ENCODE measurements at regions not wholly inside any gene's neighbourhood (a gene's known extent, or its start where the extent isn't known, plus 50 kb on each side); places are given as distances from the start of the nearest gene placed in this dataset.

- no peaks in the 10 kb centered on the region for H3K9me3 Mint-ChIP-seq (ENCODE audit: unreplicated experiment)
- H3K27ac Mint-ChIP-seq (ENCODE audit: unreplicated experiment) = no peak overlapping the region
- no peak overlapping the region for H3K4me3 Mint-ChIP-seq (ENCODE audit: unreplicated experiment)
- H3K27me3 Mint-ChIP-seq (ENCODE audit: unreplicated experiment) = peaks cover 4% of the 10 kb centered on the region
- H3K4me1 Mint-ChIP-seq (ENCODE audit: low read depth, unreplicated experiment) = no peaks in the 10 kb centered on the region
- H3K36me3 Mint-ChIP-seq (ENCODE audit: unreplicated experiment) = no peaks in the 10 kb centered on the region
- no peak for DNase-seq
- TF ChIP-seq CTCF (IDR thresholded peaks at IDR 0.05; ENCODE audit: partially characterized antibody, unreplicated experiment) = no peak
Measured at GRCh38 chr3:176149567-176149966, 1047.7 kb downstream of the TBL1XR1 start.

DNA sequence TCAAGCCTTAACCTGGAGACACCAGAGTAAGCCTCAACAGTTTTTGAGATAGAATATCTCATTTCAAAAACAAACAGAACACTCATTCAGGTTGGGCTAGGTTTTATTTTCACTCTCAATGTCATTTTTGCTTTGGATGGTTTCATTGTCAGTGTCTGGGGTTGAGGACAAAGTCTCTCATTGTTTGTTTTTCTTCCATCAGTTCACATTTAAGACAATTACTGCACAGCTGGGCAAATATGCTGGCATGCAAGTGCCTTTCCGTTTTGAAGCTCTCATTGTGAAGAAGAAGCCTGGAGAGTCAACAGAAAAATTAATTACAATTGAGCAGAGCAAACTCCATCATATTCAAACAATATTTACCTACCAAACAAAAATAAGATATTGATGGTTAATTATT is 1050.0 kb downstream of the TBL1XR1 start:
- peaks cover 2% of the 10 kb centered on the region for H3K27me3 Mint-ChIP-seq (ENCODE audit: unreplicated experiment)
- no peak overlapping the region for H3K27ac Mint-ChIP-seq (ENCODE audit: unreplicated experiment)
- no peak for TF ChIP-seq CTCF (IDR thresholded peaks at IDR 0.05; ENCODE audit: partially characterized antibody, unreplicated experiment)
- H3K4me3 Mint-ChIP-seq (ENCODE audit: unreplicated experiment) = no peak overlapping the region
- no peaks in the 10 kb centered on the region for H3K36me3 Mint-ChIP-seq (ENCODE audit: unreplicated experiment)
- no peaks in the 10 kb centered on the region for H3K4me1 Mint-ChIP-seq (ENCODE audit: low read depth, unreplicated experiment)
- DNase-seq = no peak
- H3K9me3 Mint-ChIP-seq (ENCODE audit: unreplicated experiment) = no peaks in the 10 kb centered on the region

GRCh38 chr3:176141837-176142236 is 1055.4 kb downstream of the TBL1XR1 start:
- no peaks in the 10 kb centered on the region for H3K36me3 Mint-ChIP-seq (ENCODE audit: unreplicated experiment)
- DNase-seq = no peak
- no peaks in the 10 kb centered on the region for H3K4me1 Mint-ChIP-seq (ENCODE audit: low read depth, unreplicated experiment)
- H3K9me3 Mint-ChIP-seq (ENCODE audit: unreplicated experiment) = no peaks in the 10 kb centered on the region
- peaks cover 2% of the 10 kb centered on the region for H3K27me3 Mint-ChIP-seq (ENCODE audit: unreplicated experiment)
- H3K27ac Mint-ChIP-seq (ENCODE audit: unreplicated experiment) = no peak overlapping the region
- no peak overlapping the region for H3K4me3 Mint-ChIP-seq (ENCODE audit: unreplicated experiment)
- no peak for TF ChIP-seq CTCF (IDR thresholded peaks at IDR 0.05; ENCODE audit: partially characterized antibody, unreplicated experiment)

- H3K36me3 Mint-ChIP-seq (ENCODE audit: unreplicated experiment) = no peaks in the 10 kb centered on the region
- no peaks in the 10 kb centered on the region for H3K9me3 Mint-ChIP-seq (ENCODE audit: unreplicated experiment)
- no peak for TF ChIP-seq CTCF (IDR thresholded peaks at IDR 0.05; ENCODE audit: partially characterized antibody, unreplicated experiment)
- no peak for DNase-seq
- no peak overlapping the region for H3K4me3 Mint-ChIP-seq (ENCODE audit: unreplicated experiment)
- H3K27ac Mint-ChIP-seq (ENCODE audit: unreplicated experiment) = no peak overlapping the region
- H3K27me3 Mint-ChIP-seq (ENCODE audit: unreplicated experiment) = peaks cover 2% of the 10 kb centered on the region
- H3K4me1 Mint-ChIP-seq (ENCODE audit: low read depth, unreplicated experiment) = no peaks in the 10 kb centered on the region
Measured at GRCh38 chr3:176120507-176120906, 1076.8 kb downstream of the TBL1XR1 start.

DNA sequence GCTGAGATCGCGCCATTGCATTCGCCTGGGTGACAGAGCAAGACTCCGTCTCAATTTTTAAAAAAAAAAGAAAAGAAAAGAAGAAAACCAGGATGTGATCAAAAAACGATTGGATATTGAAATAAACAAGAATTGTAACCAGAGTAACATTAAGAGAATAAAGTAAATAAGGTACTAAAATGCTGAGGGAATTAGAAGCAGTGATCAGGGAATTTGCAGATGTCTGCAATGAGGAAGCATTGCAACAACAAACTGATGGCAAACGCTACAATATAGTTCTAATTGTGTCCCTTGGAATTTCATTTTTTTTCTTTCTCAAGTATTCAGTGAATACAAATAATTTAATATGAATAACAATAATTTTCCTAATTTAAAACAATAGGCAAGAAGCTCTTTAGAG is 1077.5 kb downstream of the TBL1XR1 start:
- no peaks in the 10 kb centered on the region for H3K36me3 Mint-ChIP-seq (ENCODE audit: unreplicated experiment)
- H3K27ac Mint-ChIP-seq (ENCODE audit: unreplicated experiment) = no peak overlapping the region
- no peaks in the 10 kb centered on the region for H3K9me3 Mint-ChIP-seq (ENCODE audit: unreplicated experiment)
- H3K4me3 Mint-ChIP-seq (ENCODE audit: unreplicated experiment) = no peak overlapping the region
- TF ChIP-seq CTCF (IDR thresholded peaks at IDR 0.05; ENCODE audit: partially characterized antibody, unreplicated experiment) = no peak
- H3K4me1 Mint-ChIP-seq (ENCODE audit: low read depth, unreplicated experiment) = no peaks in the 10 kb centered on the region
- DNase-seq = no peak
- peaks cover 2% of the 10 kb centered on the region for H3K27me3 Mint-ChIP-seq (ENCODE audit: unreplicated experiment)

Measured in glutamatergic neuron (in vitro differentiated cells).